LNCAP (cell line): ENCODE measurements at regions not wholly inside any gene's neighbourhood (a gene's known extent, or its start where the extent isn't known, plus 50 kb on each side); places are given as distances from the start of the nearest gene placed in this dataset.

Source experiments
- CTCF ChIP-seq: fragments of 450-650 bp; IDR thresholded peaks from 2 replicates; pipeline ENCODE4 v1.5.1; 2017; ENCODE audit warnings: mild to moderate bottlenecking

GRCh38 chr4:158050942-158051341 lies 121.9 kb downstream of the GASK1B start:
- no peak for TF ChIP-seq CTCF

GRCh38 chr4:158046345-158046744 lies 126.5 kb downstream of the GASK1B start:
- TF ChIP-seq CTCF = no peak

- no peak for TF ChIP-seq CTCF
Measured at GRCh38 chr4:158043971-158044618, 128.7 kb downstream of the GASK1B start.

GRCh38 chr4:158042591-158043030 lies 130.2 kb downstream of the GASK1B start:
- TF ChIP-seq CTCF = no peak

GRCh38 chr4:158038718-158039117 lies 134.1 kb downstream of the GASK1B start:
- TF ChIP-seq CTCF = no peak

- no peak for TF ChIP-seq CTCF
Measured at GRCh38 chr4:158036998-158037397, 135.8 kb downstream of the GASK1B start.

GRCh38 chr4:158035662-158036195 lies 137.1 kb downstream of the GASK1B start:
- TF ChIP-seq CTCF = no peak
